IMR-90 (cell line): ENCODE measurements at regions not wholly inside any gene's neighbourhood (a gene's known extent, or its start where the extent isn't known, plus 50 kb on each side); places are given as distances from the start of the nearest gene placed in this dataset.

Experiments used
- ATAC-seq: fragments of 200-7000 bp; cut with Tn5 transposase; 2 replicates; pipeline ENCODE4 v1.9.1; 2020; ENCODE audit warnings: low read depth, mild to moderate bottlenecking, moderate library complexity
- BruUV-seq: library from RNA; stranded (reverse); fragments of 400-500 nt; replicated peaks from 2 replicates; lab custom pipeline; 2021; lab: Mats Ljungman, UMichigan
- CTCF ChIA-PET: fragments of 300-600 bp; formaldehyde crosslinking; extraction: SDS; loops from one replicate; lab custom pipeline; 2021; ENCODE audit warnings: antibody characterized with exemption; lab: Yijun Ruan, JAX
- POLR2A ChIA-PET: fragments of 300-600 bp; sonication (Branson Sonifier 250); formaldehyde crosslinking; loops from one replicate; lab custom pipeline; 2022; ENCODE audit warnings: antibody characterized with exemption; ENCODE audit not compliant: unreplicated experiment; lab: Charles Lee
- DNase-seq: peaks from one replicate; pipeline ENCODE4 v3.0.0; 2013
- H2AFZ ChIP-seq: replicated peaks from 2 replicates; pipeline ENCODE3; 2013; ENCODE audit warnings: low read length, mild to moderate bottlenecking; ENCODE audit not compliant: poor library complexity
- H2AK5ac ChIP-seq: 2 replicates; pipeline ENCODE4 v1.6.1; 2013; ENCODE audit warnings: low read depth, low read length, inconsistent platforms
- H2AK9ac ChIP-seq: replicated peaks from 2 replicates; pipeline ENCODE3; 2013; ENCODE audit warnings: mild to moderate bottlenecking, low read depth, low read length, moderate library complexity; ENCODE audit not compliant: poor library complexity
- H2BK120ac ChIP-seq: 2 replicates; pipeline ENCODE4 v1.6.1; 2013; ENCODE audit warnings: low read depth, low read length, inconsistent platforms
- H2BK15ac ChIP-seq: 3 replicates; pipeline ENCODE4 v1.6.1; 2013; ENCODE audit warnings: low read depth, low read length, inconsistent platforms
- H2BK20ac ChIP-seq: 2 replicates; pipeline ENCODE4 v1.6.1; 2013; ENCODE audit warnings: low read depth, mild to moderate bottlenecking, inconsistent platforms, low read length, moderate library complexity
- H2BK5ac ChIP-seq: 2 replicates; pipeline ENCODE4 v1.6.1; 2013; ENCODE audit warnings: mild to moderate bottlenecking, low read depth, low read length, inconsistent platforms; ENCODE audit not compliant: poor library complexity, severe bottlenecking
- H3K14ac ChIP-seq: replicated peaks from 2 replicates; pipeline ENCODE4 v1.6.1; 2013; ENCODE audit warnings: low read depth, low read length, inconsistent platforms
- H3K18ac ChIP-seq: 2 replicates; pipeline ENCODE4 v1.6.1; 2013; ENCODE audit warnings: low read depth, low read length, control low read depth
- H3K23ac ChIP-seq: 2 replicates; pipeline ENCODE4 v1.6.1; 2013; ENCODE audit warnings: low read depth, low read length, inconsistent platforms
- H3K27ac ChIP-seq: 2 replicates; pipeline ENCODE4 v1.5.1; 2013; ENCODE audit warnings: mild to moderate bottlenecking, control low read depth, low read length; ENCODE audit not compliant: insufficient read depth
- H3K27me3 ChIP-seq: 2 replicates; pipeline ENCODE4 v1.6.1; 2013; ENCODE audit warnings: low read length; ENCODE audit not compliant: control insufficient read depth, insufficient read depth
- H3K36me3 ChIP-seq: 2 replicates; pipeline ENCODE4 v1.6.1; 2013; ENCODE audit warnings: low read length, mixed read lengths; ENCODE audit not compliant: control insufficient read depth, insufficient read depth
- H3K4ac ChIP-seq: 2 replicates; pipeline ENCODE4 v1.6.1; 2013; ENCODE audit warnings: low read depth, low read length, inconsistent platforms
- H3K4me1 ChIP-seq: 2 replicates; pipeline ENCODE4 v1.6.1; 2013; ENCODE audit warnings: low read length, mixed read lengths; ENCODE audit not compliant: control insufficient read depth, insufficient read depth
- H3K4me2 ChIP-seq: 2 replicates; pipeline ENCODE4 v1.6.1; 2013; ENCODE audit warnings: low read depth, mild to moderate bottlenecking, control low read depth, low read length, moderate library complexity
- H3K4me3 ChIP-seq: 2 replicates; pipeline ENCODE4 v1.5.1; 2013; ENCODE audit warnings: low read depth, mild to moderate bottlenecking, control low read depth, low read length, moderate library complexity; ENCODE audit not compliant: insufficient read depth
- H3K56ac ChIP-seq: 2 replicates; pipeline ENCODE4 v1.6.1; 2013; ENCODE audit warnings: low read length, inconsistent platforms; ENCODE audit not compliant: insufficient read depth; ENCODE audit errors: extremely low read depth
- H3K79me1 ChIP-seq, 2 experiments: 2 replicates each; pipeline ENCODE4 v1.6.1; 2013; ENCODE audit warnings: low read length in 2 of 2, inconsistent platforms in 1 of 2, low read depth in 1 of 2
- H3K9ac ChIP-seq: 2 replicates; pipeline ENCODE4 v1.6.1; 2013; ENCODE audit warnings: low read depth, low read length, control low read depth
- H3K9me1 ChIP-seq: 2 replicates; pipeline ENCODE4 v1.6.1; 2013; ENCODE audit warnings: low read length, inconsistent platforms; ENCODE audit not compliant: insufficient read depth
- H3K9me3 ChIP-seq: 2 replicates; pipeline ENCODE4 v1.6.1; 2013; ENCODE audit warnings: low read length; ENCODE audit not compliant: control insufficient read depth, insufficient read depth
- H4K20me1 ChIP-seq: 2 replicates; pipeline ENCODE4 v1.6.1; 2013; ENCODE audit warnings: low read length, inconsistent platforms; ENCODE audit not compliant: insufficient read depth
- H4K5ac ChIP-seq: 2 replicates; pipeline ENCODE4 v1.6.1; 2013; ENCODE audit warnings: mild to moderate bottlenecking, low read depth, low read length, control low read depth
- H4K8ac ChIP-seq, 2 experiments: 2 replicates each; pipeline ENCODE4 v1.6.1; 2013; ENCODE audit warnings: low read depth in 2 of 2, low read length in 2 of 2, control low read depth in 1 of 2, inconsistent platforms in 1 of 2
- H4K91ac ChIP-seq: 2 replicates; pipeline ENCODE4 v1.6.1; 2013; ENCODE audit warnings: low read depth, low read length, inconsistent platforms; ENCODE audit not compliant: insufficient read depth
- CEBPB ChIP-seq: IDR thresholded peaks from 2 replicates; pipeline ENCODE4 v1.6.1; 2012; ENCODE audit warnings: low read depth, low read length, improper control_type of control experiment
- MAFK ChIP-seq: IDR thresholded peaks from 2 replicates; pipeline ENCODE4 v1.6.1; 2012; ENCODE audit warnings: low read depth, low read length, improper control_type of control experiment
- MAZ ChIP-seq: IDR thresholded peaks from 2 replicates; pipeline ENCODE4 v1.6.1; 2012; ENCODE audit warnings: low read depth, mild to moderate bottlenecking, low read length, improper control_type of control experiment, moderate library complexity, borderline replicate concordance
- RAD21 ChIP-seq: IDR thresholded peaks from 2 replicates; pipeline ENCODE4 v1.6.1; 2012; ENCODE audit warnings: low read length, improper control_type of control experiment
- SMC3 ChIP-seq: fragments of 150-350 bp; IDR thresholded peaks from 2 replicates; pipeline ENCODE4 v1.6.1; 2016; ENCODE audit warnings: low read depth, mild to moderate bottlenecking, antibody characterized with exemption, low read length, moderate library complexity
- WGBS, 2 experiments: methylation state at CpG; one replicate each; pipeline versions ENCODE4 v1.1.5 to v1.1.7; 2013; ENCODE audit warnings: missing lambda C conversion rate in 2 of 2; ENCODE audit not compliant: insufficient read length in 1 of 2; ENCODE audit errors: extremely low coverage in 2 of 2; 5-methylcytosine and 5-hydroxymethylcytosine counted together
- dilution Hi-C: fragments of 300-500 bp; cut with HindIII; formaldehyde crosslinking; loops from one replicate; pipeline ENCODE4 v1.14.3; 2018; ENCODE audit warnings: low sequenced_read_pairs; ENCODE audit not compliant: unreplicated experiment
- in situ Hi-C: fragments of 300-500 bp; cut with MboI; formaldehyde crosslinking; loops from 3 replicates; pipeline ENCODE4 v1.14.3; 2019; ENCODE audit warnings: low sequenced_read_pairs, inconsistent platforms, mixed read lengths
- intact Hi-C: fragments of 100-400 bp; cut with micrococcal nuclease; formaldehyde crosslinking; loops from 2 replicates; pipeline ENCODE4 v1.10.0; 2022
- TF ChIP-seq, protein P1 (sequence below): fragments of 150-350 bp; IDR thresholded peaks from 2 replicates; pipeline ENCODE4 v1.6.1; 2016; ENCODE audit warnings: low read depth, mild to moderate bottlenecking, low read length, moderate library complexity, borderline replicate concordance

DNA sequence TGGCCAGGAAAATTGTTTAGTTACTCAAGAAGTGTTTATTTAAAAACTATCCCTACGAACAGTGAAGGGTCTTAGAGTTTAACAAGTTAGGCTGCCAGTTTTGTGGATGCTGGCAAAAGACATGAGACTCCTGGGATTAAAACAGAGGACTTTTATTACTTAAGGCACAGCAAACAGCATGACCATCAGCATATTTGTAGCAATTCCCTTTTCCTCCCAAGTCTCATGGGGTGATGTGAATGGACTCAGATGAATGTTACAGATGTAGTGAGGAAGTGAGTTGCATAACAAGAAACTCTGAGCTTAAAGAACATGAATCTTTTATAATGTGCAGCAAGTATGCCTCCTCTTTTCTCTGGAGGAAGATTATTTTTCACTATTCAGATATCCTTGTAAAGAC is 695.8 kb downstream of the RPS29 start:
- H3K79me1 ChIP-seq: no peaks in the 10 kb centered on the region
- no peak overlapping the region for H3K9ac ChIP-seq
- BruUV-seq: no TSS peak
- H2BK15ac ChIP-seq: no peak overlapping the region
- H3K23ac ChIP-seq: no peak overlapping the region
- no peak overlapping the region for H2BK5ac ChIP-seq
- H4K5ac ChIP-seq: no peak overlapping the region
- H3K4me2 ChIP-seq: no peak overlapping the region
- H4K91ac ChIP-seq: no peak overlapping the region
- no peak overlapping the region for H3K18ac ChIP-seq
- H2AK5ac ChIP-seq: no peak overlapping the region
- H3K56ac ChIP-seq: no peak overlapping the region
- ATAC-seq (no peak), DNase-seq (peak; percentile 0)
- H3K9me1 ChIP-seq: no peaks in the 10 kb centered on the region
- no peak overlapping the region for H2BK20ac ChIP-seq
- TF ChIP-seq, protein P1, sequence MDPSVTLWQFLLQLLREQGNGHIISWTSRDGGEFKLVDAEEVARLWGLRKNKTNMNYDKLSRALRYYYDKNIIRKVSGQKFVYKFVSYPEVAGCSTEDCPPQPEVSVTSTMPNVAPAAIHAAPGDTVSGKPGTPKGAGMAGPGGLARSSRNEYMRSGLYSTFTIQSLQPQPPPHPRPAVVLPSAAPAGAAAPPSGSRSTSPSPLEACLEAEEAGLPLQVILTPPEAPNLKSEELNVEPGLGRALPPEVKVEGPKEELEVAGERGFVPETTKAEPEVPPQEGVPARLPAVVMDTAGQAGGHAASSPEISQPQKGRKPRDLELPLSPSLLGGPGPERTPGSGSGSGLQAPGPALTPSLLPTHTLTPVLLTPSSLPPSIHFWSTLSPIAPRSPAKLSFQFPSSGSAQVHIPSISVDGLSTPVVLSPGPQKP: no peak
- no peak for TF ChIP-seq RAD21
- TF ChIP-seq MAZ: no peak
- TF ChIP-seq CEBPB: no peak
- TF ChIP-seq SMC3: no peak
- no peak for TF ChIP-seq MAFK
- WGBS, 2 experiments: no CpG with 5 or more reads among the region's 1 CpG
- H2AK9ac ChIP-seq: no peak overlapping the region
- POLR2A ChIA-PET: no interaction called here
- dilution Hi-C loops (no loop called here), intact Hi-C loops (loop anchor here (10.0 kb wide), 1 partner anchor 816 kb away; no protein-coding TSS in a partner anchor), in situ Hi-C loops (no loop called here)
- no peak overlapping the region for H2BK120ac ChIP-seq
- CTCF ChIA-PET: no interaction called here
- no peaks in the 10 kb centered on the region for H3K27me3 ChIP-seq
- no peaks in the 10 kb centered on the region for H3K4me1 ChIP-seq
- H4K20me1 ChIP-seq: no peaks in the 10 kb centered on the region
- no peak overlapping the region for H2AFZ ChIP-seq
- no peak overlapping the region for H3K4me3 ChIP-seq
- no peaks in the 10 kb centered on the region for H3K9me3 ChIP-seq
- H3K14ac ChIP-seq: no peak overlapping the region
- no peak overlapping the region for H3K27ac ChIP-seq
- no peak overlapping the region for H4K8ac ChIP-seq
- H3K4ac ChIP-seq: no peak overlapping the region
- no peaks in the 10 kb centered on the region for H3K36me3 ChIP-seq
